ENCODE measurements at regions not wholly inside any gene's neighbourhood (a gene's known extent, or its start where the extent isn't known, plus 50 kb on each side); places are given as distances from the start of the nearest gene placed in this dataset.

GRCh38 chr22:48282804-48283203 lies 1520.4 kb downstream of the TBC1D22A start:
- TF ChIP-seq, protein P1, sequence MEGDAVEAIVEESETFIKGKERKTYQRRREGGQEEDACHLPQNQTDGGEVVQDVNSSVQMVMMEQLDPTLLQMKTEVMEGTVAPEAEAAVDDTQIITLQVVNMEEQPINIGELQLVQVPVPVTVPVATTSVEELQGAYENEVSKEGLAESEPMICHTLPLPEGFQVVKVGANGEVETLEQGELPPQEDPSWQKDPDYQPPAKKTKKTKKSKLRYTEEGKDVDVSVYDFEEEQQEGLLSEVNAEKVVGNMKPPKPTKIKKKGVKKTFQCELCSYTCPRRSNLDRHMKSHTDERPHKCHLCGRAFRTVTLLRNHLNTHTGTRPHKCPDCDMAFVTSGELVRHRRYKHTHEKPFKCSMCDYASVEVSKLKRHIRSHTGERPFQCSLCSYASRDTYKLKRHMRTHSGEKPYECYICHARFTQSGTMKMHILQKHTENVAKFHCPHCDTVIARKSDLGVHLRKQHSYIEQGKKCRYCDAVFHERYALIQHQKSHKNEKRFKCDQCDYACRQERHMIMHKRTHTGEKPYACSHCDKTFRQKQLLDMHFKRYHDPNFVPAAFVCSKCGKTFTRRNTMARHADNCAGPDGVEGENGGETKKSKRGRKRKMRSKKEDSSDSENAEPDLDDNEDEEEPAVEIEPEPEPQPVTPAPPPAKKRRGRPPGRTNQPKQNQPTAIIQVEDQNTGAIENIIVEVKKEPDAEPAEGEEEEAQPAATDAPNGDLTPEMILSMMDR (conservative IDR thresholded peaks at IDR 0.05; ENCODE audit: low read depth, low read length) = no peak
- TF ChIP-seq EZH2 (IDR thresholded peaks at IDR 0.05; ENCODE audit: low read length, unreplicated experiment) (no peak), EZH2phosphoT487 (IDR thresholded peaks at IDR 0.05; ENCODE audit: borderline replicate concordance, low read length) (no peak)

All from PC-3 (cell line).